ENCODE measurements at regions not wholly inside any gene's neighbourhood (a gene's known extent, or its start where the extent isn't known, plus 50 kb on each side); places are given as distances from the start of the nearest gene placed in this dataset.

DNA sequence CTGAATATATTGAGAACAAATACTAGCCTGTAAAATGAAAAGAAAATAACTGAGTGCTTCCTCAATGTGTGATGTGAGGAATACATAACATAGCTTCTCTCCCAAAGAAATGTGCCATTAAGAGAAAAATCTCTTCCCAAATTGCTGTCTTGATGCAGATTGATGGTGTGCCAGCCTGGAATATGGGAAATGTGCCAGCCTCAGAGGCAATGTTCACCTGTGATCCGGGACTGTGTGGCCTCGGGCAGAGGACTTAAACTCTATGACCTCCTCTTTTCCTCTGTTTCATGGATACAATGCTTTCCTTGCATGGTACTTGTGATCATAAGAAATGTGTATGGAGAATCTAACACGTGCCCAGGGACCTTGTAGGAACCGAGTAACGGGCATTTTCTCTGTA is 370.9 kb downstream of the DIRAS2 start:
- TF ChIP-seq, protein P1, sequence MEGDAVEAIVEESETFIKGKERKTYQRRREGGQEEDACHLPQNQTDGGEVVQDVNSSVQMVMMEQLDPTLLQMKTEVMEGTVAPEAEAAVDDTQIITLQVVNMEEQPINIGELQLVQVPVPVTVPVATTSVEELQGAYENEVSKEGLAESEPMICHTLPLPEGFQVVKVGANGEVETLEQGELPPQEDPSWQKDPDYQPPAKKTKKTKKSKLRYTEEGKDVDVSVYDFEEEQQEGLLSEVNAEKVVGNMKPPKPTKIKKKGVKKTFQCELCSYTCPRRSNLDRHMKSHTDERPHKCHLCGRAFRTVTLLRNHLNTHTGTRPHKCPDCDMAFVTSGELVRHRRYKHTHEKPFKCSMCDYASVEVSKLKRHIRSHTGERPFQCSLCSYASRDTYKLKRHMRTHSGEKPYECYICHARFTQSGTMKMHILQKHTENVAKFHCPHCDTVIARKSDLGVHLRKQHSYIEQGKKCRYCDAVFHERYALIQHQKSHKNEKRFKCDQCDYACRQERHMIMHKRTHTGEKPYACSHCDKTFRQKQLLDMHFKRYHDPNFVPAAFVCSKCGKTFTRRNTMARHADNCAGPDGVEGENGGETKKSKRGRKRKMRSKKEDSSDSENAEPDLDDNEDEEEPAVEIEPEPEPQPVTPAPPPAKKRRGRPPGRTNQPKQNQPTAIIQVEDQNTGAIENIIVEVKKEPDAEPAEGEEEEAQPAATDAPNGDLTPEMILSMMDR (IDR thresholded peaks at IDR 0.05) = no peak
- TF ChIP-seq POLR2AphosphoS5 (IDR thresholded peaks at IDR 0.05) (no peak), POLR2A (IDR thresholded peaks at IDR 0.05) (no peak), EP300 (IDR thresholded peaks at IDR 0.05; ENCODE audit: low read depth) (no peak)
